ENCODE measurements at regions not wholly inside any gene's neighbourhood (a gene's known extent, or its start where the extent isn't known, plus 50 kb on each side); places are given as distances from the start of the nearest gene placed in this dataset.

DNA sequence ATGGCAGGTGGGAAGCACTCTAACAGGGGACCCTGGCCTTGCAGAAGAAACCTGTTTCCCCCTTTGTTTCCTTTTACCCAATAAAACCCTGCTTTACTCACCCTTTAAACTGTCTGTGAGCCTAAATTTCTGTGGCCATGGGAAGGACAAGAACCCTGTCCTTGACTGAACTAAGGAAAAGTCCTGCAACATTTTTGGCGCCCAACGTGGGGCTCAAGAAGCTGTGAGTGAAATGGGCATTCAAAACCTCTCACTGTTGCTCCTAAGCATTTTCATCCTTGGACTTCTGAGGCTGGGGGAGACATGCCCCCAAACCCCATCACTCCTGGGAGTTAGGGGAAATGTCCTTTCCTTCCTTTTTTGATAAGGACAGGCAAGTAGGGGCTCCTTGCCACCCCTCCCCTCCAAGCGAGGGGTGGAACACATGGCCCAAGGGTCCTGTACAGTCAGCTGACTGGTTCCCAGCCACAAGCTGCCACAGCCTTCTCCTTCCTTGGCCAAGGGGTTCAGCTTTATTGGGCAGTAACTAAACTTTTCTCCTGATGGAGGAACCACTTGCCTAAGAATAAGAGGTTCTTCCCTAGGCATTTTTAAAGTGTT lies 381.6 kb downstream of the KLF5 start:
- DNase-seq, result no peak
- H3K36me3 ChIP-seq (ENCODE audit: insufficient read depth in 1 of 2, low read depth in 1 of 2), result no peaks in the 10 kb centered on the region
- ATAC-seq, result no peak
- H3K4me3 ChIP-seq, result no peak overlapping the region
- H3K27me3 ChIP-seq (ENCODE audit: insufficient read depth in 3 of 3, low read length in 2 of 3), result peaks cover 0 to 2% (median 0%) of the 10 kb centered on the region in 3 donors
- H3K4me1 ChIP-seq, result no peaks in the 10 kb centered on the region
- WGBS, 3 donors, result 93 to 95% (median 94%) methylated on average over 3 of the region's 3 CpGs
- TF ChIP-seq, protein P1, sequence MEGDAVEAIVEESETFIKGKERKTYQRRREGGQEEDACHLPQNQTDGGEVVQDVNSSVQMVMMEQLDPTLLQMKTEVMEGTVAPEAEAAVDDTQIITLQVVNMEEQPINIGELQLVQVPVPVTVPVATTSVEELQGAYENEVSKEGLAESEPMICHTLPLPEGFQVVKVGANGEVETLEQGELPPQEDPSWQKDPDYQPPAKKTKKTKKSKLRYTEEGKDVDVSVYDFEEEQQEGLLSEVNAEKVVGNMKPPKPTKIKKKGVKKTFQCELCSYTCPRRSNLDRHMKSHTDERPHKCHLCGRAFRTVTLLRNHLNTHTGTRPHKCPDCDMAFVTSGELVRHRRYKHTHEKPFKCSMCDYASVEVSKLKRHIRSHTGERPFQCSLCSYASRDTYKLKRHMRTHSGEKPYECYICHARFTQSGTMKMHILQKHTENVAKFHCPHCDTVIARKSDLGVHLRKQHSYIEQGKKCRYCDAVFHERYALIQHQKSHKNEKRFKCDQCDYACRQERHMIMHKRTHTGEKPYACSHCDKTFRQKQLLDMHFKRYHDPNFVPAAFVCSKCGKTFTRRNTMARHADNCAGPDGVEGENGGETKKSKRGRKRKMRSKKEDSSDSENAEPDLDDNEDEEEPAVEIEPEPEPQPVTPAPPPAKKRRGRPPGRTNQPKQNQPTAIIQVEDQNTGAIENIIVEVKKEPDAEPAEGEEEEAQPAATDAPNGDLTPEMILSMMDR (IDR thresholded peaks at IDR 0.05), result no peak
- intact Hi-C loops (cut with DNase I), result no loop called here
- no peak overlapping the region for H3K27ac ChIP-seq
- H3K9me3 ChIP-seq, result peaks cover 23% of the 10 kb centered on the region

DNA sequence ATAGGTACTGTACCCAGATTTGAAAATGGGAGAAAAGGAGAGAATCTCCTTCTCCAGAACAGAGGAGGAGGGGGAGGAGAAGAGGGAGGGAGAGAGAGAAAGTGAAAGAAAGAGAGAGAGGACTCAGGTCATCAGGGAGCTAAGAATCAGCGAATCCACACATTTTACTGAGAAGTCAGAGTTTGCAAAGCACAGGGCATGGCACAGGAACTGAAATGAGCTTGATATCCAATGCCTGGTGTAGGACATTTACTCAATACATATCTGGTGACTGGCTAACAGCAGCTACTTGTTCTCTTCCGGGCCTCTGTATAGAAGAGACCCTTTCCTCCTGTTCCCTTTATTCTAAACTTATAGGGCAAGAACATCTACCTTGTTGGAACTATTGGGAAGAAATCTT lies 375.1 kb downstream of the KLF5 start:
- Histone ChIP-seq H3K4me1 (no peaks in the 10 kb centered on the region), H3K4me3 (no peak overlapping the region), H3K9me3 (no peaks in the 10 kb centered on the region), H3K27me3 (ENCODE audit: insufficient read depth in 3 of 3, low read length in 2 of 3) (no peaks in the 10 kb centered on the region), H3K36me3 (ENCODE audit: insufficient read depth in 1 of 2, low read depth in 1 of 2) (no peaks in the 10 kb centered on the region), H3K27ac (no peak overlapping the region)
- intact Hi-C loops (cut with DNase I), result no loop called here
- 77 to 90% (median 86%) methylated on average over 2 of the region's 2 CpGs for WGBS, 3 donors
- DNase-seq (no peak), ATAC-seq (no peak)
- TF ChIP-seq, protein P1 (IDR thresholded peaks at IDR 0.05), result no peak

DNA sequence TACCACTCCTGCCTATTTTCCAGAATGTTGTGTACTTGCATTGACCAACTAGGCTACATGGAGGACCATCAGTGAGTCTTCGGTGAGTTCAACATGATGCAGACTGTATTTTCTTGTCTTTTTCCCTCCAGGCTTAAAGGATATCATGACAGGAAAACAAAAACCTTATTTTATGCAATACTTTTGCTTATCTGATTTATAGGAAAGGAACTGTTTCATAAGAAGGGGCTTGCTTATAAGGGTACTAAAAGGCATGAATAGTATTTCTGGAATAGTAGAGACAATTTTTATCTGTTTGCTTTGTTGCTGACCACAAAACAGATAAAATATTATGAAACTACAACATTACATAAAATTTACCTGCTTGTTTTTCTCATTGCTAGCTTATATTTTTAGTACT lies 374.7 kb downstream of the KLF5 start:
- 81 to 95% (median 86%) methylated on average over 1 of the region's 1 CpG for WGBS, 3 donors
- Histone ChIP-seq H3K9me3 (no peaks in the 10 kb centered on the region), H3K27me3 (ENCODE audit: insufficient read depth in 3 of 3, low read length in 2 of 3) (no peaks in the 10 kb centered on the region), H3K4me1 (no peaks in the 10 kb centered on the region), H3K27ac (no peak overlapping the region), H3K4me3 (no peak overlapping the region), H3K36me3 (ENCODE audit: insufficient read depth in 1 of 2, low read depth in 1 of 2) (no peaks in the 10 kb centered on the region)
- intact Hi-C loops (cut with DNase I), result no loop called here
- no peak for DNase-seq
- no peak for ATAC-seq
- TF ChIP-seq, protein P1 (IDR thresholded peaks at IDR 0.05), result no peak

DNA sequence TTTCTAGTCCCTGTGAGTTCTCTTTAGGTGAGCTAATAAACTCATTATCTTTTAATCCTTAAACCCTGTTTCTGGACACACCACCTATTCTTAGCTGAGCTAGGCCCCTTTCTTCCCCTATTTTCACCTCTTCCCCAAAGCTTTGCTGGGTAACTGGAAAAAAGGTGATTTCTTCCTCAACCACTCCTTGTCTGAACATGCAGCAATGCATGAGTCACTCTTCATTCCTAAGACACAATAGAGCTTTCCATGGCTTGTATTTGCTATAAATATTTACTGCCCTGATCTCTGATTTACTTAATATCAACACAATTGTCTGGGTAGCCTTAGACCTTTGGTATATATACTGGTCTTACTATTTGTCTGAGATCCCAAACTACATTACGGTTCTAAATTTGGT lies 370.9 kb downstream of the KLF5 start:
- Histone ChIP-seq H3K27me3 (ENCODE audit: insufficient read depth in 3 of 3, low read length in 2 of 3) (no peaks in the 10 kb centered on the region), H3K4me3 (no peak overlapping the region), H3K36me3 (ENCODE audit: insufficient read depth in 1 of 2, low read depth in 1 of 2) (no peaks in the 10 kb centered on the region), H3K9me3 (no peaks in the 10 kb centered on the region), H3K4me1 (no peaks in the 10 kb centered on the region), H3K27ac (no peak overlapping the region)
- intact Hi-C loops (cut with DNase I), result no loop called here
- TF ChIP-seq, protein P1 (IDR thresholded peaks at IDR 0.05), result no peak
- WGBS, 3 donors, result 89 to 95% (median 93%) methylated on average over 1 of the region's 1 CpG
- DNase-seq, result no peak
- no peak for ATAC-seq

DNA sequence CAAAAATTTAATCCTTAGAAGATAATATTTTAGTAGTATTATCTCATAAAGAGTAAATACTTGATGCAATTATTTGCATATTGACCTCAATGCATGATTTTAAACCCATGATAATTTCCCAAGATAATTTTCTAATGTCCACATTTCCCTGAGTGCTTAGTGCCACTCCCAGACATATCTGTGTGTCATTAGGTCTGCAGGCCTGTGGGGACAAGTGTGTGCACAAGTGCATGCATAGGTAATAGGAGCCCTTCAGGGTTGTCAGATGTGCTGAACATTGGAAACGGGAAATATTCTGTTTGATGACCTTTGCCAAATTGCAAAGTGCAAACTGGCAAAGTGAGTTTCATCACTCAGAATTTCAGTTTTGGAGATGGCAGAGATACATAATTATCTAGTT lies 369.9 kb downstream of the KLF5 start:
- no peak overlapping the region for H3K27ac ChIP-seq
- DNase-seq (no peak), ATAC-seq (no peak)
- WGBS, 3 donors, result 53 to 69% (median 55%) methylated on average over 1 of the region's 1 CpG
- H3K4me3 ChIP-seq, result no peak overlapping the region
- no peaks in the 10 kb centered on the region for H3K27me3 ChIP-seq (ENCODE audit: insufficient read depth in 3 of 3, low read length in 2 of 3)
- intact Hi-C loops (cut with DNase I), result no loop called here
- H3K4me1 ChIP-seq, result no peaks in the 10 kb centered on the region
- TF ChIP-seq, protein P1 (IDR thresholded peaks at IDR 0.05), result no peak
- H3K36me3 ChIP-seq (ENCODE audit: insufficient read depth in 1 of 2, low read depth in 1 of 2), result no peaks in the 10 kb centered on the region
- H3K9me3 ChIP-seq, result no peaks in the 10 kb centered on the region
